ENCODE measurements at regions not wholly inside any gene's neighbourhood (a gene's known extent, or its start where the extent isn't known, plus 50 kb on each side); places are given as distances from the start of the nearest gene placed in this dataset.

DNA sequence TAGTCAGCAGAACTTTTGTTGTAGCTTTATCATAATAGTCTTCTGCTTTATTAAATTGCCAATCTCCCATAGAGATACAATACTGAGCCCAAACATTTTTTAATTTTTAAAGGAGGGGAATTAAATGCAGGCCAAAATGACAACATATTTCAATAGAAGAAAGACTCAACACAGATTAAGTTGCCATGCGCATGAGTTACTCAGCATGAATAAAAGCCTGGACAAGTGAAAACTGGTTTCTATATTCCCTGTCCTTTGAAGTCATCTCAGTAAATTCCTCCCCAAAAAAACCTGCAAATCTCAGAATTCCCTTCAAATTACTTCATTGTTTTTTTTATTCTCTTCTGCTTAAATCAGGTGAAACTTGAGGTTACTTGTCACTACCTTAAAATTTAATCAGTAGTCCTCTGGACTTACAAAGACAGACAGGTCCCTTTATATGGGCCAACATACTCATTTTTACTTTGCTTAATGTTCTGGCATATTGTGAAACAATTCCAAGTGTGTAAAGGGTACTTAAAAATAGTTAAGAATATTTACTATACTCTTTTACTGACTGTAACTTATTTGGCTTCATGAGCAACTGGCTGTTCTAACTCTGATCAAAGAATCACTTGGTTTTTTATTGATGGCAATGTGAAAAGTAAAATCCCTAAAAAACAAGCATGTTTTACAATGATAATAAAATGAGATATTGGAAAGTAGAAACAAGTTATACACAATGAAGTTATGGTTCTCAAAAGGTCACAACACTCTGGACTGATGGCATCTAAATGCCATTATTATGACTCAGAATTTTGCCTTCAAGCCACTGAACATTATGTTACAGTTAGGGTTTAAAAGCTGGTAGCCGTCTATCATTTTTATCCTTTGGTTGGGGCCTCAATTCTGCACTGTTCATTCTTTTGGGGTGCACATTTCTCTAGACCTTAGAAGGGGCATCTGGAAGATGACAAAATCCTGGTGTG lies 49.9 kb upstream of the COL21A1 start (continued):
- TF ChIP-seq, protein P1, sequence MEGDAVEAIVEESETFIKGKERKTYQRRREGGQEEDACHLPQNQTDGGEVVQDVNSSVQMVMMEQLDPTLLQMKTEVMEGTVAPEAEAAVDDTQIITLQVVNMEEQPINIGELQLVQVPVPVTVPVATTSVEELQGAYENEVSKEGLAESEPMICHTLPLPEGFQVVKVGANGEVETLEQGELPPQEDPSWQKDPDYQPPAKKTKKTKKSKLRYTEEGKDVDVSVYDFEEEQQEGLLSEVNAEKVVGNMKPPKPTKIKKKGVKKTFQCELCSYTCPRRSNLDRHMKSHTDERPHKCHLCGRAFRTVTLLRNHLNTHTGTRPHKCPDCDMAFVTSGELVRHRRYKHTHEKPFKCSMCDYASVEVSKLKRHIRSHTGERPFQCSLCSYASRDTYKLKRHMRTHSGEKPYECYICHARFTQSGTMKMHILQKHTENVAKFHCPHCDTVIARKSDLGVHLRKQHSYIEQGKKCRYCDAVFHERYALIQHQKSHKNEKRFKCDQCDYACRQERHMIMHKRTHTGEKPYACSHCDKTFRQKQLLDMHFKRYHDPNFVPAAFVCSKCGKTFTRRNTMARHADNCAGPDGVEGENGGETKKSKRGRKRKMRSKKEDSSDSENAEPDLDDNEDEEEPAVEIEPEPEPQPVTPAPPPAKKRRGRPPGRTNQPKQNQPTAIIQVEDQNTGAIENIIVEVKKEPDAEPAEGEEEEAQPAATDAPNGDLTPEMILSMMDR (conservative IDR thresholded peaks at IDR 0.05; ENCODE audit: low read depth in 2 of 2): no peak
- TF ChIP-seq, protein P2, sequence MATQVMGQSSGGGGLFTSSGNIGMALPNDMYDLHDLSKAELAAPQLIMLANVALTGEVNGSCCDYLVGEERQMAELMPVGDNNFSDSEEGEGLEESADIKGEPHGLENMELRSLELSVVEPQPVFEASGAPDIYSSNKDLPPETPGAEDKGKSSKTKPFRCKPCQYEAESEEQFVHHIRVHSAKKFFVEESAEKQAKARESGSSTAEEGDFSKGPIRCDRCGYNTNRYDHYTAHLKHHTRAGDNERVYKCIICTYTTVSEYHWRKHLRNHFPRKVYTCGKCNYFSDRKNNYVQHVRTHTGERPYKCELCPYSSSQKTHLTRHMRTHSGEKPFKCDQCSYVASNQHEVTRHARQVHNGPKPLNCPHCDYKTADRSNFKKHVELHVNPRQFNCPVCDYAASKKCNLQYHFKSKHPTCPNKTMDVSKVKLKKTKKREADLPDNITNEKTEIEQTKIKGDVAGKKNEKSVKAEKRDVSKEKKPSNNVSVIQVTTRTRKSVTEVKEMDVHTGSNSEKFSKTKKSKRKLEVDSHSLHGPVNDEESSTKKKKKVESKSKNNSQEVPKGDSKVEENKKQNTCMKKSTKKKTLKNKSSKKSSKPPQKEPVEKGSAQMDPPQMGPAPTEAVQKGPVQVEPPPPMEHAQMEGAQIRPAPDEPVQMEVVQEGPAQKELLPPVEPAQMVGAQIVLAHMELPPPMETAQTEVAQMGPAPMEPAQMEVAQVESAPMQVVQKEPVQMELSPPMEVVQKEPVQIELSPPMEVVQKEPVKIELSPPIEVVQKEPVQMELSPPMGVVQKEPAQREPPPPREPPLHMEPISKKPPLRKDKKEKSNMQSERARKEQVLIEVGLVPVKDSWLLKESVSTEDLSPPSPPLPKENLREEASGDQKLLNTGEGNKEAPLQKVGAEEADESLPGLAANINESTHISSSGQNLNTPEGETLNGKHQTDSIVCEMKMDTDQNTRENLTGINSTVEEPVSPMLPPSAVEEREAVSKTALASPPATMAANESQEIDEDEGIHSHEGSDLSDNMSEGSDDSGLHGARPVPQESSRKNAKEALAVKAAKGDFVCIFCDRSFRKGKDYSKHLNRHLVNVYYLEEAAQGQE (IDR thresholded peaks at IDR 0.05; ENCODE audit: unreplicated experiment): no peak
- TF ChIP-seq CREB1 (CRISPR knock-in tag; IDR thresholded peaks at IDR 0.05; ENCODE audit: low read depth) (no peak), JUNB (IDR thresholded peaks at IDR 0.05; ENCODE audit: unreplicated experiment) (no peak), STAT1 (IDR thresholded peaks at IDR 0.05; ENCODE audit: unreplicated experiment) (no peak), POLR2AphosphoS5 (IDR thresholded peaks at IDR 0.05; ENCODE audit: low read depth) (no peak)
- TF ChIP-seq, protein P3, sequence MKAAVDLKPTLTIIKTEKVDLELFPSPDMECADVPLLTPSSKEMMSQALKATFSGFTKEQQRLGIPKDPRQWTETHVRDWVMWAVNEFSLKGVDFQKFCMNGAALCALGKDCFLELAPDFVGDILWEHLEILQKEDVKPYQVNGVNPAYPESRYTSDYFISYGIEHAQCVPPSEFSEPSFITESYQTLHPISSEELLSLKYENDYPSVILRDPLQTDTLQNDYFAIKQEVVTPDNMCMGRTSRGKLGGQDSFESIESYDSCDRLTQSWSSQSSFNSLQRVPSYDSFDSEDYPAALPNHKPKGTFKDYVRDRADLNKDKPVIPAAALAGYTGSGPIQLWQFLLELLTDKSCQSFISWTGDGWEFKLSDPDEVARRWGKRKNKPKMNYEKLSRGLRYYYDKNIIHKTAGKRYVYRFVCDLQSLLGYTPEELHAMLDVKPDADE (IDR thresholded peaks at IDR 0.05): no peak
